GM19023 (cell line): ENCODE measurements at regions not wholly inside any gene's neighbourhood (a gene's known extent, or its start where the extent isn't known, plus 50 kb on each side); places are given as distances from the start of the nearest gene placed in this dataset.

Experiments used
- ATAC-seq: cut with Tn5 transposase; IDR thresholded peaks from one replicate; pipeline ENCODE4 v1.9.1; 2021; ENCODE audit warnings: mild to moderate bottlenecking, moderate library complexity; ENCODE audit not compliant: unreplicated experiment

- no peak for ATAC-seq
Observed at GRCh38 chr10:118537623-118538022, 57.8 kb downstream of the PRLHR start.

- ATAC-seq, result no peak
Observed at GRCh38 chr10:118534136-118534535, 61.3 kb downstream of the PRLHR start.

- no peak for ATAC-seq
Observed at GRCh38 chr10:118531105-118531852, 64.2 kb downstream of the PRLHR start.

- no peak for ATAC-seq
Observed at GRCh38 chr10:118528426-118528825, 67.0 kb downstream of the PRLHR start.

GRCh38 chr10:118523775-118524174 is 71.7 kb downstream of the PRLHR start:
- no peak for ATAC-seq

GRCh38 chr10:118522791-118523498 is 72.5 kb downstream of the PRLHR start:
- ATAC-seq, result no peak

GRCh38 chr10:118521415-118522117 is 73.9 kb downstream of the PRLHR start:
- ATAC-seq, result no peak

- ATAC-seq, result no peak
Observed at GRCh38 chr10:118520116-118520742, 75.2 kb downstream of the PRLHR start.

GRCh38 chr10:118518095-118518494 is 77.4 kb downstream of the PRLHR start:
- ATAC-seq, result no peak

- ATAC-seq, result no peak
Observed at GRCh38 chr10:118516716-118517115, 78.7 kb downstream of the PRLHR start.

- ATAC-seq, result no peak
Observed at GRCh38 chr10:118513174-118513573, 82.3 kb downstream of the PRLHR start.

- ATAC-seq, result no peak
Observed at GRCh38 chr10:118511711-118512110, 83.7 kb downstream of the PRLHR start.

- ATAC-seq, result no peak
Observed at GRCh38 chr10:118508863-118509262, 86.6 kb downstream of the PRLHR start.

- ATAC-seq, result no peak
Observed at GRCh38 chr10:118508355-118508754, 87.1 kb downstream of the PRLHR start.

- ATAC-seq, result no peak
Observed at GRCh38 chr10:118506671-118507590, 88.5 kb downstream of the PRLHR start.

- ATAC-seq, result no peak
Observed at GRCh38 chr10:118505363-118505762, 90.1 kb downstream of the PRLHR start.

- ATAC-seq, result no peak
Observed at GRCh38 chr10:118504467-118505205, 90.8 kb downstream of the PRLHR start.

GRCh38 chr10:118504044-118504443 is 91.4 kb downstream of the PRLHR start:
- ATAC-seq, result no peak

GRCh38 chr10:118503192-118503591 is 92.3 kb downstream of the PRLHR start:
- no peak for ATAC-seq
